HCT116 (cell line): ENCODE measurements at regions not wholly inside any gene's neighbourhood (a gene's known extent, or its start where the extent isn't known, plus 50 kb on each side); places are given as distances from the start of the nearest gene placed in this dataset.

ENCODE experiments used
- ATAC-seq: fragments of 200-7000 bp; cut with Tn5 transposase; 2 replicates; pipeline ENCODE4 v1.9.1; 2020; ENCODE audit warnings: mild to moderate bottlenecking, moderate library complexity
- BruUV-seq: library from RNA; stranded (reverse); fragments of 400-500 nt; replicated peaks from 2 replicates; lab custom pipeline; 2021; lab: Mats Ljungman, UMichigan
- CTCF ChIA-PET: fragments of 300-600 bp; sonication (Branson Sonifier 250); formaldehyde crosslinking; loops from one replicate; lab custom pipeline; 2021; ENCODE audit warnings: antibody characterized with exemption; lab: Charles Lee
- POLR2A ChIA-PET: fragments of 300-600, 350-600 bp; sonication (Branson Sonifier 250); formaldehyde crosslinking; loops from one replicate; lab custom pipeline; 2021; ENCODE audit warnings: antibody characterized with exemption; lab: Charles Lee
- RAD21 ChIA-PET, 2 experiments: fragments of 300-600 bp; sonication (Branson Sonifier 250); formaldehyde crosslinking; loops; one replicate each; lab custom pipeline; 2023; ENCODE audit warnings: low total read pairs in 2 of 2; ENCODE audit not compliant: uncharacterized antibody in 2 of 2, unreplicated experiment in 2 of 2, low non-redundant PET in 1 of 2; lab: Charles Lee
- DNase-seq: peaks from one replicate; pipeline ENCODE4 v3.0.0-alpha.2; 2010; ENCODE audit warnings: low read depth, low spot score
- H2AFZ ChIP-seq: fragments of 200-600 bp; shearing (Covaris generic), sonication (generic); 2 replicates; pipeline ENCODE4 v1.6.1; 2017; ENCODE audit warnings: low read depth, mixed run types, mixed read lengths, antibody characterized with exemption, low read length; ENCODE audit not compliant: poor library complexity, severe bottlenecking
- H3K27ac ChIP-seq: 2 replicates; pipeline ENCODE4 v1.5.1; 2012; ENCODE audit warnings: low read depth, low read length
- H3K27me3 ChIP-seq: fragments of 200-600 bp; sonication (generic); 2 replicates; pipeline ENCODE4 v1.6.1; 2016; ENCODE audit warnings: mixed run types, low read length, mixed read lengths; ENCODE audit not compliant: insufficient read depth
- H3K36me3 ChIP-seq, 2 experiments: fragments of 200-500 bp in 1 of 2; fragments of 200-600 bp in 1 of 2; sonication (Bioruptor generic) in 1 of 2; sonication (generic) in 1 of 2; 2 replicates each; pipeline versions ENCODE4 v1.5.1 to v1.6.1; 2014 to 2016; ENCODE audit warnings: low read length in 2 of 2, inconsistent platforms in 1 of 2, mixed read lengths in 1 of 2, mixed run types in 1 of 2; ENCODE audit not compliant: insufficient read depth in 2 of 2, control insufficient read depth in 1 of 2
- H3K4me1 ChIP-seq, 2 experiments: fragments of 200-600 bp in 1 of 2; sonication (generic) in 1 of 2; 2 replicates each; pipeline versions ENCODE4 v1.5.1 to v1.6.1; 2012 to 2017; ENCODE audit warnings: low read length in 2 of 2, inconsistent platforms in 1 of 2, mild to moderate bottlenecking in 1 of 2, mixed read lengths in 1 of 2, mixed run types in 1 of 2, moderate library complexity in 1 of 2; ENCODE audit not compliant: insufficient read depth in 2 of 2, control insufficient read depth in 1 of 2
- H3K4me2 ChIP-seq: fragments of 200-600 bp; sonication (generic); 2 replicates; pipeline ENCODE4 v1.6.1; 2017; ENCODE audit warnings: mixed run types, low read length, mixed read lengths
- H3K4me3 ChIP-seq, 2 experiments: fragments of 200-600 bp in 1 of 2; sonication (generic) in 1 of 2; replicated peaks in 1 of 2; 2 replicates each; pipeline ENCODE4 v1.5.1; 2011 to 2016; ENCODE audit warnings: low read length in 2 of 2, control low read depth in 1 of 2, low read depth in 1 of 2, mild to moderate bottlenecking in 1 of 2, mixed read lengths in 1 of 2, mixed run types in 1 of 2
- H3K79me2 ChIP-seq: fragments of 200-600 bp; sonication (generic); 2 replicates; pipeline ENCODE4 v1.6.1; 2017; ENCODE audit warnings: mild to moderate bottlenecking, mixed run types, low read length, moderate library complexity, mixed read lengths; ENCODE audit not compliant: insufficient read depth
- H3K9ac ChIP-seq: fragments of 200-600 bp; sonication (generic); 2 replicates; pipeline ENCODE4 v1.6.1; 2016; ENCODE audit warnings: low read length, mixed read lengths
- H3K9me2 ChIP-seq: fragments of 200-600 bp; sonication (generic), shearing (Covaris generic); 2 replicates; pipeline ENCODE4 v1.6.1; 2017; ENCODE audit warnings: mixed run types, mild to moderate bottlenecking, moderate library complexity; ENCODE audit not compliant: insufficient read depth
- H3K9me3 ChIP-seq, 2 experiments: fragments of 200-500 bp in 1 of 2; fragments of 200-600 bp in 1 of 2; sonication (Bioruptor generic) in 1 of 2; sonication (generic) in 1 of 2; 2 replicates each; pipeline ENCODE4 v1.6.1; 2014 to 2017; ENCODE audit warnings: low read length in 2 of 2, mixed read lengths in 2 of 2, inconsistent platforms in 1 of 2, low read depth in 1 of 2, mild to moderate bottlenecking in 1 of 2, mixed run types in 1 of 2, moderate library complexity in 1 of 2; ENCODE audit not compliant: control insufficient read depth in 1 of 2, insufficient read depth in 1 of 2
- H4K20me1 ChIP-seq: fragments of 200-600 bp; sonication (generic), shearing (Covaris generic); 2 replicates; pipeline ENCODE4 v1.6.1; 2017; ENCODE audit warnings: mixed run types, mild to moderate bottlenecking, moderate library complexity; ENCODE audit not compliant: insufficient read depth
- EGR1 ChIP-seq: IDR thresholded peaks from 2 replicates; pipeline ENCODE4 v1.6.1; 2012; ENCODE audit warnings: low read depth
- EZH2 ChIP-seq: fragments of 200-600 bp; sonication (generic); IDR thresholded peaks from 2 replicates; pipeline ENCODE4 v1.6.1; 2017; ENCODE audit warnings: antibody characterized with exemption, mixed run types
- FOSL1 ChIP-seq: IDR thresholded peaks from 2 replicates; pipeline ENCODE4 v1.6.1; 2012; ENCODE audit warnings: low read depth
- RAD21 ChIP-seq: IDR thresholded peaks from 2 replicates; pipeline ENCODE4 v1.6.1; 2012; ENCODE audit warnings: low read depth, mild to moderate bottlenecking
- TCF7L2 ChIP-seq: IDR thresholded peaks from 2 replicates; pipeline ENCODE4 v1.7.0; 2011; ENCODE audit warnings: borderline replicate concordance, inconsistent platforms; ENCODE audit not compliant: insufficient read depth, insufficient read length; ENCODE audit errors: extremely low read depth
- YY1 ChIP-seq: IDR thresholded peaks from 2 replicates; pipeline ENCODE4 v1.6.1; 2011; ENCODE audit warnings: low read length, low read depth, moderate library complexity, mild to moderate bottlenecking; ENCODE audit not compliant: insufficient replicate concordance; ENCODE audit errors: extremely low read depth
- intact Hi-C: fragments of 100-400 bp; cut with micrococcal nuclease; formaldehyde crosslinking; loops from 2 replicates; pipeline ENCODE4 v1.10.0; 2022
- TF ChIP-seq, protein P1 (sequence below): IDR thresholded peaks from 2 replicates; pipeline ENCODE4 v1.6.1; 2012
- TF ChIP-seq, protein P2 (sequence below): IDR thresholded peaks from 2 replicates; pipeline ENCODE4 v1.6.1; 2012
- TF ChIP-seq, protein P3 (sequence below): IDR thresholded peaks from 2 replicates; pipeline ENCODE4 v1.6.1; 2012; ENCODE audit warnings: low read depth
- TF ChIP-seq, protein P4 (sequence below): IDR thresholded peaks from 2 replicates; pipeline ENCODE4 v1.6.1; 2011; ENCODE audit warnings: mild to moderate bottlenecking, low read length, moderate library complexity; ENCODE audit not compliant: insufficient replicate concordance; ENCODE audit errors: extremely low read depth

DNA sequence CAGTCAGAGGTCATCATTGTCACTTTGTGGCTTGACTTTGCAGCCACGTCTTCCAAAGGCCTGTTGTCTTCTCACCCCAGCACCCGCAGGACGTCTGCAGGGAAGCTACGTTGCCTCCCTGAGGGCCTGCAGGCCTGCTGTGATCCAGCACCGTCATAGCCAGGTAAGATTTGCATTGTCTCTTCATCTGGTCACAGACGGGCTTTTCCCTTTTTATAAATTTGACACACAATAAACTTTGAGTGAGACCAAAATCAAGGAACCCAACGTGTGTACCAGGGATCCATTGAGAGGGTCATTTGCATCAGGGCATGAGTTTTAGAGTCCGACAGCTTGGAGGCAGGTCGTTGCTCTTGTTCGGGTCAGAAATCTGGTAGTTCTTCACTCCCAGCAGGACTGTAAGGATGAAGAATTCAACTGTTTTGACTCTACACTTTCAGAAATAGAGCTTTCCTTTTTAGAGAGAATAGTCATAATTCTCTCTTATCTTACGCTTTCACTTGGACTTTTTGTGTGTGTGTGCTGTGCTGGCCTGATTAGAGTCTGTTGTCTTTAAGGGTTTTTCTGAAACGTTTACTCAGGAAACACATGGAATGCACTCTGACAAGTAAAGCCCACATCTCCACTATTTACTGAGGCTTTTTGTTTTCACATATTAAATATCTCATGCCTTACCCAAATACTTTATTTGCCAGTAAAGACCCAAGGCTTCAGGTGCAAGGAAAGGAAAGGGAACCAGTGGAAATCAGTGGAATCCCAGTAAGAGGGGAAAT lies 177.2 kb upstream of the TAB2 start:
- Histone ChIP-seq H3K4me2 (no peak overlapping the region), H3K9me3 (no peaks in the 10 kb centered on the region), H3K27ac (no peak overlapping the region), H2AFZ (no peak overlapping the region), H3K4me3 (no peak overlapping the region), H3K9ac (no peak overlapping the region), H4K20me1 (no peaks in the 10 kb centered on the region), H3K4me1 (no peaks in the 10 kb centered on the region), H3K36me3 (no peaks in the 10 kb centered on the region)
- BruUV-seq: no TSS peak
- intact Hi-C loops: no loop called here
- POLR2A ChIA-PET: no interaction called here
- no peak for TF ChIP-seq YY1
- no peak for TF ChIP-seq TCF7L2
- TF ChIP-seq, protein P1, sequence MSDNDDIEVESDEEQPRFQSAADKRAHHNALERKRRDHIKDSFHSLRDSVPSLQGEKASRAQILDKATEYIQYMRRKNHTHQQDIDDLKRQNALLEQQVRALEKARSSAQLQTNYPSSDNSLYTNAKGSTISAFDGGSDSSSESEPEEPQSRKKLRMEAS: no peak
- TF ChIP-seq, protein P2, sequence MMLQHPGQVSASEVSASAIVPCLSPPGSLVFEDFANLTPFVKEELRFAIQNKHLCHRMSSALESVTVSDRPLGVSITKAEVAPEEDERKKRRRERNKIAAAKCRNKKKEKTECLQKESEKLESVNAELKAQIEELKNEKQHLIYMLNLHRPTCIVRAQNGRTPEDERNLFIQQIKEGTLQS: no peak
- no peak for TF ChIP-seq RAD21
- TF ChIP-seq, protein P3, sequence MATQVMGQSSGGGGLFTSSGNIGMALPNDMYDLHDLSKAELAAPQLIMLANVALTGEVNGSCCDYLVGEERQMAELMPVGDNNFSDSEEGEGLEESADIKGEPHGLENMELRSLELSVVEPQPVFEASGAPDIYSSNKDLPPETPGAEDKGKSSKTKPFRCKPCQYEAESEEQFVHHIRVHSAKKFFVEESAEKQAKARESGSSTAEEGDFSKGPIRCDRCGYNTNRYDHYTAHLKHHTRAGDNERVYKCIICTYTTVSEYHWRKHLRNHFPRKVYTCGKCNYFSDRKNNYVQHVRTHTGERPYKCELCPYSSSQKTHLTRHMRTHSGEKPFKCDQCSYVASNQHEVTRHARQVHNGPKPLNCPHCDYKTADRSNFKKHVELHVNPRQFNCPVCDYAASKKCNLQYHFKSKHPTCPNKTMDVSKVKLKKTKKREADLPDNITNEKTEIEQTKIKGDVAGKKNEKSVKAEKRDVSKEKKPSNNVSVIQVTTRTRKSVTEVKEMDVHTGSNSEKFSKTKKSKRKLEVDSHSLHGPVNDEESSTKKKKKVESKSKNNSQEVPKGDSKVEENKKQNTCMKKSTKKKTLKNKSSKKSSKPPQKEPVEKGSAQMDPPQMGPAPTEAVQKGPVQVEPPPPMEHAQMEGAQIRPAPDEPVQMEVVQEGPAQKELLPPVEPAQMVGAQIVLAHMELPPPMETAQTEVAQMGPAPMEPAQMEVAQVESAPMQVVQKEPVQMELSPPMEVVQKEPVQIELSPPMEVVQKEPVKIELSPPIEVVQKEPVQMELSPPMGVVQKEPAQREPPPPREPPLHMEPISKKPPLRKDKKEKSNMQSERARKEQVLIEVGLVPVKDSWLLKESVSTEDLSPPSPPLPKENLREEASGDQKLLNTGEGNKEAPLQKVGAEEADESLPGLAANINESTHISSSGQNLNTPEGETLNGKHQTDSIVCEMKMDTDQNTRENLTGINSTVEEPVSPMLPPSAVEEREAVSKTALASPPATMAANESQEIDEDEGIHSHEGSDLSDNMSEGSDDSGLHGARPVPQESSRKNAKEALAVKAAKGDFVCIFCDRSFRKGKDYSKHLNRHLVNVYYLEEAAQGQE: no peak
- TF ChIP-seq EGR1: no peak
- TF ChIP-seq, protein P4, sequence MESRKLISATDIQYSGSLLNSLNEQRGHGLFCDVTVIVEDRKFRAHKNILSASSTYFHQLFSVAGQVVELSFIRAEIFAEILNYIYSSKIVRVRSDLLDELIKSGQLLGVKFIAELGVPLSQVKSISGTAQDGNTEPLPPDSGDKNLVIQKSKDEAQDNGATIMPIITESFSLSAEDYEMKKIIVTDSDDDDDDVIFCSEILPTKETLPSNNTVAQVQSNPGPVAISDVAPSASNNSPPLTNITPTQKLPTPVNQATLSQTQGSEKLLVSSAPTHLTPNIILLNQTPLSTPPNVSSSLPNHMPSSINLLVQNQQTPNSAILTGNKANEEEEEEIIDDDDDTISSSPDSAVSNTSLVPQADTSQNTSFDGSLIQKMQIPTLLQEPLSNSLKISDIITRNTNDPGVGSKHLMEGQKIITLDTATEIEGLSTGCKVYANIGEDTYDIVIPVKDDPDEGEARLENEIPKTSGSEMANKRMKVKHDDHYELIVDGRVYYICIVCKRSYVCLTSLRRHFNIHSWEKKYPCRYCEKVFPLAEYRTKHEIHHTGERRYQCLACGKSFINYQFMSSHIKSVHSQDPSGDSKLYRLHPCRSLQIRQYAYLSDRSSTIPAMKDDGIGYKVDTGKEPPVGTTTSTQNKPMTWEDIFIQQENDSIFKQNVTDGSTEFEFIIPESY: no peak
- no peak for TF ChIP-seq FOSL1
- TF ChIP-seq EZH2: no peak
- TF ChIP-seq, all 23 proteins: peak for 0
- ATAC-seq (no peak), DNase-seq (no peak)
- RAD21 ChIA-PET: no interaction called here
- Histone ChIP-seq H3K79me2 (no peaks in the 10 kb centered on the region), H3K27me3 (no peaks in the 10 kb centered on the region), H3K9me2 (no peaks in the 10 kb centered on the region)
- CTCF ChIA-PET: no interaction called here
